SK-N-MC (cell line): ENCODE measurements at regions not wholly inside any gene's neighbourhood (a gene's known extent, or its start where the extent isn't known, plus 50 kb on each side); places are given as distances from the start of the nearest gene placed in this dataset.

Experiments
- DNase-seq: peaks from one replicate; pipeline ENCODE4 v3.0.0-alpha.2; 2011; ENCODE audit warnings: low read depth, low spot score
- H3K27ac ChIP-seq: fragments of 200-600 bp; sonication (generic); 2 replicates; pipeline ENCODE4 v1.5.1; 2016; ENCODE audit warnings: mixed run types
- H3K36me3 ChIP-seq: fragments of 200-600 bp; sonication (generic); 2 replicates; pipeline ENCODE4 v1.6.1; 2017; ENCODE audit warnings: antibody characterized with exemption, low read length, mixed read lengths; ENCODE audit not compliant: insufficient read depth
- H3K4me3 ChIP-seq: fragments of 200-600 bp; sonication (generic); 2 replicates; pipeline ENCODE4 v1.5.1; 2016
- H3K9ac ChIP-seq: fragments of 200-600 bp; sonication (generic); 2 replicates; pipeline ENCODE4 v1.8.0; 2017; ENCODE audit warnings: mixed run types, mixed read lengths; ENCODE audit not compliant: insufficient read length
- H3K9me3 ChIP-seq: fragments of 200-600 bp; sonication (generic); 2 replicates; pipeline ENCODE4 v1.6.1; 2017; ENCODE audit warnings: low read depth, mild to moderate bottlenecking, antibody characterized with exemption, low read length, moderate library complexity, mixed read lengths
- EZH2 ChIP-seq: fragments of 200-600 bp; sonication (generic); IDR thresholded peaks from one replicate; pipeline ENCODE4 v1.6.1; 2017; ENCODE audit warnings: antibody characterized with exemption
- FOXP2 ChIP-seq: optimal IDR thresholded peaks from 2 replicates; pipeline ENCODE3; 2011; ENCODE audit warnings: mild to moderate bottlenecking, moderate library complexity; ENCODE audit not compliant: insufficient read depth; ENCODE audit errors: extremely low read length, control extremely low read depth
- POLR2AphosphoS5 ChIP-seq: IDR thresholded peaks from 2 replicates; pipeline ENCODE4 v1.6.1; 2012; ENCODE audit warnings: mild to moderate bottlenecking, low read depth, low read length, borderline replicate concordance

GRCh38 chr11:70675697-70676374 is 277.5 kb downstream of the CTTN start:
- DNase-seq, result no peak
- Histone ChIP-seq H3K9ac (no peak overlapping the region), H3K36me3 (no peaks in the 10 kb centered on the region), H3K9me3 (no peaks in the 10 kb centered on the region), H3K4me3 (no peak overlapping the region), H3K27ac (no peak overlapping the region)
- TF ChIP-seq FOXP2 (no peak), POLR2AphosphoS5 (no peak), EZH2 (no peak)

GRCh38 chr11:70677232-70677916 is 279.0 kb downstream of the CTTN start:
- Histone ChIP-seq H3K9ac (no peak overlapping the region), H3K27ac (no peak overlapping the region), H3K9me3 (no peaks in the 10 kb centered on the region), H3K36me3 (no peaks in the 10 kb centered on the region), H3K4me3 (no peak overlapping the region)
- no peak for DNase-seq
- TF ChIP-seq FOXP2 (no peak), POLR2AphosphoS5 (no peak), EZH2 (no peak)

DNA sequence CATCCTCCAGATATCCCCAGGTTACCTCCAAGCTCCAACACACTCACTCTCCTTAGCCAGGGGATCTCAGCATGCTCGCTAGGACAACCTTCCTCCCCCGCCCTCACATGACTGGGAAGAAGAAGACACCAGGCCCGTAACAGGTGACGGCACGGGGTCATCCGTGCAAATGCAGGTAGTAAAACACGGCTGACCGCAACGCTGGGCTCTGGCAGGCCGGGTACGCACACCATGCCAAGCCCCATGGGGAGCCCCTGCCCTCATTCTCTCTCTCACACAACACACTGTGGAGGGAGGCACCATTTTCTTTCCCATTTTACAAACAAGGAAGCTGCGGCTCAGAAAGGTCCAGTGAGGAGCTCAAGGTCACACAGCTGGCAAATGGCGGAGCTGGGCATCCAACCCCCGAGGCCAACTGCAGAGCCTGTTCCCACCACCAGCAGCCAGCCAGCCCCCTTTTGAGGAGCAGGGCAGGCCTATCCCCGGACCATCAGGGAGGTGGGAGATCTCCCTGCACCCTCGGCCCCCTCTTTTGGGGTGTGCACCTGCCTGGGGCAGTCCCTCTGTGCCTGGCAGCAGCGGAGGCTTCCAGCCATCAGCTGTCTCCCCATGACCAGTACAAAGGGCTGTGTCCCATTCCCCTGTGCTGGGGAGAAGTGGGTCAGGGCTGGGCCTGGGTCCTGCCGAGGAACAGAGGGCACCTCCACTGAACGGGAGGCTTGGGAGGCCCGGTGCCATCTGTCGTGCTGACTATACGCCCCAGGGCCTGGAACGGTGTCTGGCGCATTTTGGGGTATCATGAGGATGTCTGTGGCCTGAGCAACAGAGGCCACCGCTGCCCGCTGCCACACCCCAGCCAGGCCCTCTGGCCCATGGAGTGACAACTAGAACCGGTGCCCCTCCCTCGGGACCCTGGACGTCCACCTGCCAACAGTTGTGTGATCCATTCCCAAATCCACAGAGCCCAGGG is 280.9 kb downstream of the CTTN start:
- H3K9me3 ChIP-seq, result no peaks in the 10 kb centered on the region
- no peak overlapping the region for H3K9ac ChIP-seq
- DNase-seq, result no peak
- TF ChIP-seq POLR2AphosphoS5 (no peak), FOXP2 (no peak), EZH2 (no peak)
- H3K4me3 ChIP-seq, result no peak overlapping the region
- H3K36me3 ChIP-seq, result no peaks in the 10 kb centered on the region
- H3K27ac ChIP-seq, result no peak overlapping the region

- Histone ChIP-seq H3K9ac (no peak overlapping the region), H3K4me3 (no peak overlapping the region), H3K27ac (no peak overlapping the region), H3K36me3 (no peaks in the 10 kb centered on the region), H3K9me3 (no peaks in the 10 kb centered on the region)
- DNase-seq, result no peak
- TF ChIP-seq EZH2, result peak; percentile 43
- TF ChIP-seq POLR2AphosphoS5, result no peak
These were observed 282.5 kb downstream of the CTTN start for GRCh38 chr11:70680781-70681281.

- Histone ChIP-seq H3K9me3 (no peaks in the 10 kb centered on the region), H3K4me3 (no peak overlapping the region), H3K36me3 (no peaks in the 10 kb centered on the region), H3K27ac (no peak overlapping the region), H3K9ac (no peak overlapping the region)
- no peak for TF ChIP-seq POLR2AphosphoS5
- TF ChIP-seq EZH2, result no peak
- TF ChIP-seq FOXP2, result no peak
- DNase-seq, result no peak
These were observed 283.7 kb downstream of the CTTN start for GRCh38 chr11:70682056-70682455.

DNA sequence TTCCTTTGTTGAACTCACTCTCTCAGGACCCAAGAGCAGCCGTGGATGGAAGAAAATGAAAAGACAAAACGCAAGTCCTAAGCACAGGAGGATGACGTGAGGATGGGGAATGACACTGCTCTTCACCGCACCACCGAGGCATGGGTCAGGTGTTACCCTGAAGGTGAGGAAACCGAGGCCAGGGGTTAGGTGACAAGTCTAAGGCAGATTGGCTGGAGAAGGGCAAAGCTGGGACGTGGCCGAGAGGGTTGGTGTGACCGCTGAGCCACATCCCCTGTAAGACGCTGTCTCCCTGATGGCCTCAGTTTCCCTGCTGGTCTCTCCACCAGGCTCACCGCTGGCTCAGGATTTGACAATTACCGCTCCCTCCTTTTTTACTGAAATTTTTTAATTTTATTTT is 284.4 kb downstream of the CTTN start:
- no peak overlapping the region for H3K9ac ChIP-seq
- no peak overlapping the region for H3K4me3 ChIP-seq
- DNase-seq, result no peak
- H3K9me3 ChIP-seq, result no peaks in the 10 kb centered on the region
- H3K36me3 ChIP-seq, result no peaks in the 10 kb centered on the region
- TF ChIP-seq POLR2AphosphoS5 (no peak), FOXP2 (no peak), EZH2 (no peak)
- no peak overlapping the region for H3K27ac ChIP-seq

DNA sequence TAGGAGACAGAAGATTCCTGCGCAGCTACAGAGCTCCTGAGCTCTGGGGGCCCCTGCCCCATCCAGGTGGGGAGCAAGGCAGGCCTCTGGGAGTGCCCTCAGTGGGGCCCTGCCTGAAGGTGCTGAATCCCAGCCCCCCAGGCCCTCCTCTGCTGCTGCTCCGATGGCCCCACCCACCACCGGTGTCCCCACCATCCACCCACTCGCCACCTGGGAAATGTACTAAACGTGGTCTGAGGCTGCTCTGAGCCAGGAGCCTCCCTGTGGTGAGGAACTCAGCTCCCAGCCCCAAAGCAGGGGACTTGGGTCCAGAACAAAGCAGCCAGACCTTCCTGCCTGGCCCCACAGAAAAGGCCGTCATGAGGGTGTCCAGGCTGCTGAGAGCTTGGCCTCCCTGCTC is 289.4 kb downstream of the CTTN start:
- no peak for TF ChIP-seq POLR2AphosphoS5
- TF ChIP-seq EZH2, result no peak
- TF ChIP-seq FOXP2, result no peak
- Histone ChIP-seq H3K27ac (no peak overlapping the region), H3K4me3 (no peak overlapping the region), H3K9ac (no peak overlapping the region), H3K9me3 (no peaks in the 10 kb centered on the region), H3K36me3 (no peaks in the 10 kb centered on the region)
- no peak for DNase-seq

DNA sequence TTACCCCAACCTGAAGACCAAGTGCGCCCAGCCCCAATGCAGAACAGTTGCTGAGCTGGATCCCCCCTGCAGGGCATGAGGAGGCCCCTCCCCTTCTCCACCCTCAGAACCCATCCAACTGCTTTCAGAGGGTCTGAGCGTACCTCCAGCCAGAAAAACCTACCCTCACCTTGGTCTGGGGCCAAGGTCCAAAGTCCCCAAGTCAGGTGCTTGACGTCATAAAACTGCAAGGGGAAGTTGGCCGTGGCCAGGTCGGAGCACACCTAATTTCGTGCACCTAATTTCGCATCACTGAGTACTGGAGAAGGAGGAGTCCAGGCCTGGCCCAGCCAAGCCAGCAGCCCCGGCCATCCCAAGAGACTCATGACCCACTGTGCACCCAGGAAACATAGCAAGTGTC is 289.8 kb downstream of the CTTN start:
- no peak overlapping the region for H3K4me3 ChIP-seq
- no peaks in the 10 kb centered on the region for H3K9me3 ChIP-seq
- TF ChIP-seq POLR2AphosphoS5 (no peak), FOXP2 (no peak), EZH2 (no peak)
- H3K36me3 ChIP-seq, result no peaks in the 10 kb centered on the region
- H3K9ac ChIP-seq, result no peak overlapping the region
- no peak for DNase-seq
- H3K27ac ChIP-seq, result no peak overlapping the region
